IPS-20b (cell line): ENCODE measurements at regions not wholly inside any gene's neighbourhood (a gene's known extent, or its start where the extent isn't known, plus 50 kb on each side); places are given as distances from the start of the nearest gene placed in this dataset.
"Not testable (repeated sequence)": the region's sequence is repeated elsewhere in the genome, so short reads cannot be mapped to it uniquely, and the experiment has no call there.

ENCODE experiments used
- H3K27ac ChIP-seq: one replicate; pipeline ENCODE4 v1.5.1; 2013; ENCODE audit warnings: low read length
- H3K27me3 ChIP-seq: 2 replicates; pipeline ENCODE4 v1.6.1; 2013; ENCODE audit warnings: mild to moderate bottlenecking, low read length, inconsistent platforms; ENCODE audit not compliant: insufficient read depth
- H3K36me3 ChIP-seq: 2 replicates; pipeline ENCODE4 v1.6.1; 2013; ENCODE audit warnings: low read depth, mild to moderate bottlenecking, inconsistent platforms, low read length, moderate library complexity; ENCODE audit not compliant: insufficient read depth
- H3K4me1 ChIP-seq: 2 replicates; pipeline ENCODE4 v1.6.1; 2013; ENCODE audit warnings: mild to moderate bottlenecking, control low read depth, inconsistent platforms, low read length, moderate library complexity; ENCODE audit not compliant: insufficient read depth
- H3K4me3 ChIP-seq: 2 replicates; pipeline ENCODE4 v1.5.1; 2013; ENCODE audit warnings: mild to moderate bottlenecking, low read length, inconsistent platforms
- H3K9ac ChIP-seq: 2 replicates; pipeline ENCODE4 v1.6.1; 2013; ENCODE audit warnings: low read depth, mild to moderate bottlenecking, inconsistent platforms, low read length, moderate library complexity
- H3K9me3 ChIP-seq: 2 replicates; pipeline ENCODE4 v1.6.1; 2013; ENCODE audit warnings: mild to moderate bottlenecking, low read depth, low read length, inconsistent platforms; ENCODE audit not compliant: insufficient read depth

DNA sequence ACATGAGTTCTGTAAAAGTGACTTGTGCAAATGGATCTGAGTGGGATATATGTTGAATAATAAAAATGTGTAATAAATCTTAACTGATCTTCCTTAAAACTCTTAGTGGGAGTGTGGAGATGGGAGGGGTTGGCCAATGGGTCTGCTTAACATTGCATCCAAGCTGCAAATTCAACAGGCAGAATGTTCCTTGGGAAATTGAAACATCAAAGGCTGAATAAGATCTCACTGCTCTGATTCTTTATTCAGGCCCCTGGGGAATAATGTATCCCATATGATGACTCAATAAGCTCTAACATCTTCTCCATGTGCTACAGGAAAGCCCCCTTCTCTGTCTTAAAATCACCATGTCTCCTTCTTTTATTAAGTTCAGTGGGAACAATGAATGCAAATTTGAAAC lies 373.2 kb upstream of the PODXL start:
- no peak overlapping the region for H3K4me3 ChIP-seq
- no peaks in the 10 kb centered on the region for H3K36me3 ChIP-seq
- H3K9ac ChIP-seq: no peak overlapping the region
- H3K4me1 ChIP-seq: no peaks in the 10 kb centered on the region
- H3K27me3 ChIP-seq: peaks cover 5% of the 10 kb centered on the region; the same call in 1 of the 2 replicates
- H3K9me3 ChIP-seq: no peaks in the 10 kb centered on the region
- H3K27ac ChIP-seq: no peak overlapping the region

DNA sequence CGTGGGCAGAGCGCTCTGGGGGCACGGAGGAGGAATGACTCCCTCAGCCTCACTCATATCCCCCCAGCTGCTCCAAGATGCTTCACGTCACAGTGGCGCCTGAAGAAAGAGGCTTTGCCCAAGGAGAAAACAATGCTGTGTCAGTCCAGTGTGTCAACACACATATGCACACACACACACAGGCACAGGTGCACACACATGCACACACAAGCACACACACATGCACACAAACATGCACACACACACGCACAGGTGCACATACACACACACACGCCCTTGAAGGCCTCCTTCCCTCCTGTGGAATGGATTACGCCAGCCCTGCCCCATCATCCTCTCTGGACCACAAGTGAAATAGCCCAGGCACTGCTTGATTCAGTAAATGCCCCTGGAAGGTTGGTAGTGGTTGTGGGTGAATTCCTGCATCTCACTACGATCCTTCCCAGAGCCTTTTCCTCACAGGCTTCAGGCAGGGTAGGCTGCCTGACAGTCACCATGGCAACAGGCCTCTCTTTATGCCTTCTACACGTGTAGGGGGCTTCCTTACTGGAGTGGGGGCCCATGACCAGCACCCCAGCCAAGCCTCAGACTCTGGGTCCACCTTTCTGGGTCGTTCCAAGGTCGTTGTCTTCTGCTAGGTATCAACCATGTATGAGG lies 371.5 kb upstream of the PODXL start:
- Histone ChIP-seq H3K27me3 (peaks cover 5% of the 10 kb centered on the region; the same call in 1 of the 2 replicates), H3K9me3 (no peaks in the 10 kb centered on the region), H3K4me1 (no peaks in the 10 kb centered on the region), H3K4me3 (no peak overlapping the region), H3K27ac (no peak overlapping the region), H3K9ac (no peak overlapping the region), H3K36me3 (no peaks in the 10 kb centered on the region)

DNA sequence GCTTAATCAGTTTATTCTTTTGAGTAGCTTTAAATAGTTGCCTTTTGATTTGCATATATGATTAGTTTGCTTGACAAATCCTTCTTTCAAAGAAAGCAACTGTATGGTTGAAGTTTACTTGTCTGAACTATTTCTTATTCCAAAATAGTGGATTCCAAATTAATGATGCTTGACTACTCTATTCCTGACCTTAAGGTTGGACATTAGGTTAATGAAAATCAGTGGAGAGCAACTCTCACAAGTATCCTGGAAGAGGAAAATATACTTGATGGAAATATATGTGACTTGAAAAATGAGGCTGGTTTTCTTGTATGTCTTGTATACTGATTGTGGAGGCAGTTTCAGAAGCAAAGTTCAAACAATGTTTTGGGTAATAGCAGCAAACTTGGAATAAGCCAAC lies 369.2 kb upstream of the PODXL start:
- Histone ChIP-seq H3K36me3 (no peaks in the 10 kb centered on the region), H3K4me3 (no peak overlapping the region), H3K9ac (no peak overlapping the region), H3K27me3 (peaks cover 5% of the 10 kb centered on the region; the same call in 1 of the 2 replicates), H3K4me1 (no peaks in the 10 kb centered on the region), H3K9me3 (no peaks in the 10 kb centered on the region), H3K27ac (no peak overlapping the region)

DNA sequence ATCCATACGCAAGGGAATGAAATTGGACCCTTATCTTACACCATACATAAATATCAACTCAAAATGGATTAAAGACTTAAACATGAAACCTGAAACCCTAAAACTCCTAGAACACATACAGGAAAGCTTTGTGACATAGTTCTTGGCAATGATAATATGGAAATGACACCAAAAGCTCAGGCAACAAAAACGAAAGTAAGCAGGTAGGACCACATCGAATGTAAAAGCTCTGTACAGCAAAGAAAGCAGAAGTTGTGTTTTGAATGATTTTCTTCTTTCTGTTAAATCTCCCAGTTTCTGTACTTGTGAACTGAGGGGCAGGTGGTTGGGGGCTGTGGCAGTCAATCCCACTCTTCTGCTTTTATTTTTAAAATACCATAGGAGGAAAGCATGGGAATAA lies 368.4 kb upstream of the PODXL start:
- no peaks in the 10 kb centered on the region for H3K4me1 ChIP-seq
- peaks cover 2% of the 10 kb centered on the region; the same call in 1 of the 2 replicates for H3K27me3 ChIP-seq
- no peaks in the 10 kb centered on the region for H3K9me3 ChIP-seq
- no peak overlapping the region for H3K27ac ChIP-seq
- H3K36me3 ChIP-seq: no peaks in the 10 kb centered on the region
- H3K9ac ChIP-seq: no peak overlapping the region
- H3K4me3 ChIP-seq: no peak overlapping the region

DNA sequence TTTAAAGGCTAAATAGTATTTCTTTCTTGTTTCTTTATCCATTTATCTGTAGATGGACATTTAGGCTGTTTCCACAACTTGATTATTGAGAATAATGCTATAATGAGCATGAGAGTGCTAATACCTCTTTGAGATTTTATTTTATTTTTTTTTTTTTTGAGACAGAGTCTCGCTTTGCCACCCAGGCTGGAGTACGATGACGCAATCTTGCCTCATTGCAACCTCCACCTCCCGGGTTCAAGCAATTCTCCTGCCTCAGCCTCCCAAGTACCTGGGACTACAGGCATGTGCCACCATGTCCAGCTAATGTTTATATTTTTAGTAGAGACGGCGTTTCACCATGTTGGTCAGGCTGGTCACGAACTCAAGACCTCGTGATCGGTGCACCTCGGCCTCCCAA lies 366.5 kb upstream of the PODXL start:
- not testable (repeated sequence) for H3K9ac ChIP-seq, H3K36me3 ChIP-seq, H3K27me3 ChIP-seq, H3K9me3 ChIP-seq, H3K4me1 ChIP-seq, H3K27ac ChIP-seq, H3K4me3 ChIP-seq

DNA sequence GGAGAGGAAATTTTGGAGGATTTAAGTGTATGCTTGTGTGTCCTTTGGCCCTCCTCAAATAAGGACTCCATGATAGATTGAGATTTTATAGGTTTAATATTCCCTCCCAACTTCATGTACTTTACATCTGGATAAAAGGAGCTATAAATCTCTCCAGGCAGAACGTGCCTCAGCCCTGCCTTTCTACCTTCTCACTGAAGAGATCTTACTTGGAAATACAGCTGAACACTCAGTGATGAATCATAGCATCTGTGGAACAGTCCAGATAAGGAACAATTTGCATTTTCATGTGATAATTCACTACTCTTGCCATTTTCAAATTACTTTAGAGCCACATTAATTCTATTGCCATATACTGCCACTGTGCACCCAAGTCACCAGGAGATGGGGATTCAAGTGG lies 364.6 kb upstream of the PODXL start:
- H3K27ac ChIP-seq: no peak overlapping the region
- no peak overlapping the region for H3K4me3 ChIP-seq
- no peaks in the 10 kb centered on the region for H3K36me3 ChIP-seq
- H3K9ac ChIP-seq: no peak overlapping the region
- H3K9me3 ChIP-seq: no peaks in the 10 kb centered on the region
- no peaks in the 10 kb centered on the region for H3K4me1 ChIP-seq
- no peaks in the 10 kb centered on the region for H3K27me3 ChIP-seq

DNA sequence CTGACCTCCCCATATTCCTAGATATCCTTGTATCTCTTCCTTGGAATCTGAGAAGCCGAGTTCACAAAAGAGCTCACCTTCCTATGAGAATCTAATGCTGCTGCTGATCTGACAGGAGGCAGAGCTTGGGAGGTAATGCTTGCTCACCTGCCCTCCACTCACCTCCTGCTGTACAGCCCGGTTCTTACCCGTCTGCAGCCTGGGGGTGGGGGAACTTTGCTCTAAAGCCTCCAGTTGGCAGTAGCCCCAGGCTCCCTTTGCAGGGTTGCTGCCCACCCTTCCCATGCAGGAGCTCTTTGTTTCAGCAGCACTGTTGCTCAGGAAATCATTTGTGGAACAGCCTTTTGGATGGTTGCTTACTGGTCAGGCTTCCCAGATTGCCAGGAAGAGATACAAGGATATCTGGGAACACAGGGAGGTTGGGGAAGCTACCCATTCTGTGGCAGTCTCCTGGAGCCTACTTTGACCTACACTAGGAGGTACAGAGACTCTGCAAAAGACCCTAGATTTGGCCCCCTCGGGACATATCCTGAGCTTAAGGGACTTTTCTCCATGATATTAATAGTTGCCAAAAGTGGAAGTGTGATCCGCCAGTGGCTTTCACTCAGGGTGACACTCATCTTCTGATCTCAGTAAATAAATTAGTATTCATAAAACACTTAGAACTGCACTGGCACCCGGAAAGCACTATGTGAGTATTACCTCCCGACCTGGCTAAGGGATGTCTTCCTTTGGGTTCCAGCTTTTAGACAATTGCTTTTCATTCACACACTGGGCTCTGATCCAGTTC lies 363.7 kb upstream of the PODXL start:
- Histone ChIP-seq H3K9ac (no peak overlapping the region), H3K36me3 (no peaks in the 10 kb centered on the region), H3K4me1 (no peaks in the 10 kb centered on the region), H3K9me3 (no peaks in the 10 kb centered on the region), H3K27ac (no peak overlapping the region), H3K27me3 (no peaks in the 10 kb centered on the region), H3K4me3 (no peak overlapping the region)

DNA sequence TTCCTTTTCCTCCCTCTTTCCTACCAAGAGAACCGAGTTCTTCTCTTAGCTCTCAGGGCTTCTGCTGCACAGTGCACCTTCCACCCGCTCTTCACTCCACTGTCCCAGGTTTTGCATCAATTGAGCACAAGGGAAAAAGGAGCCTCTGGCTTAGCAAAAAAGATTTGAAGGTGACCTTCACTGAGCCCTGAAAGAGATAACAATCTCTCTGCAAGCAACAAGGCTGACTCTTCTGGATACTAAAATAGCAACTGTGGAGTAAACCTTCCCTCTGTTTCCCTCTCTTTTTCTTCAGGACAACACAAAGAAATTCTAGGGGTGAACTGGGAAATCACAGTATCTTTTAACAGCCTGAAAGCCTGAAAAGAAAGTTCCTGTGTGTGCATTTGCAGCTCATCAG lies 354.7 kb upstream of the PODXL start:
- Histone ChIP-seq H3K36me3 (no peaks in the 10 kb centered on the region), H3K4me3 (no peak overlapping the region), H3K27ac (no peak overlapping the region), H3K27me3 (peaks cover 73% of the 10 kb centered on the region), H3K9me3 (peaks cover 5% of the 10 kb centered on the region), H3K9ac (no peak overlapping the region), H3K4me1 (no peaks in the 10 kb centered on the region)

DNA sequence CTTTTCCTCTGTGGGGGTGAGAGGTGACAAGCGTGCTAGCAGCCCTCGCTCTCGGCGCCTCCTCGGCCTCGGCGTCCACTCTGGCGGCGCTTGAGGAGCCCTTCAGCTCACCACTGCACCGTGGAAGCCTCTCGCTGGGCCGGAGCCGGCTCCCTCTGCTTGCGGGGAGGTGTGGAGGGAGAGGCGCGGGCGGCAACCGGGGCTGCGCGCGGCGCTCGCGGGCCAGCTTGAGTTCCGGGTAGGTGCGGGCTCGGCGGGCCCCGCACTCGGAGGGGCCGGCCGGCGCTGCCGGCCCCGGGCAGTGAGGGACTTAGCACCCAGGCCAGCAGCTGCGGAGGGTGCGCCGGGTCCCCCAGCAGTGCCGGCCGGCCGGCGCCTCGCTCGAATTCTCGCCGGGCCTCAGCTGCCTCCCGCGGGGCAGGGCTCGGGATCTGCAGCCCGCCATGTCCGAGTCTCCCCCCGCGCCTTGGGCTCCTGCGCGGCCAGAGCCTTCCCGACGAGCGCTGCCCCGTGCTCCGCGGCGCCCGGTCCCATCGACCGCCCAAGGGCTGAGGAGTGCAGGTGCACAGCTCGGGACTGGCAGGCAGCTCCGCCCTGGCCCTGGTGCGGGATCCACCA lies 352.8 kb upstream of the PODXL start:
- Histone ChIP-seq H3K27ac (no peak overlapping the region), H3K9ac (no peak overlapping the region), H3K36me3 (no peaks in the 10 kb centered on the region), H3K27me3 (peaks cover 88% of the 10 kb centered on the region), H3K9me3 (peaks cover 5% of the 10 kb centered on the region), H3K4me3 (peak overlapping the region; percentile 57; the same call in 1 of the 2 replicates), H3K4me1 (no peaks in the 10 kb centered on the region)

DNA sequence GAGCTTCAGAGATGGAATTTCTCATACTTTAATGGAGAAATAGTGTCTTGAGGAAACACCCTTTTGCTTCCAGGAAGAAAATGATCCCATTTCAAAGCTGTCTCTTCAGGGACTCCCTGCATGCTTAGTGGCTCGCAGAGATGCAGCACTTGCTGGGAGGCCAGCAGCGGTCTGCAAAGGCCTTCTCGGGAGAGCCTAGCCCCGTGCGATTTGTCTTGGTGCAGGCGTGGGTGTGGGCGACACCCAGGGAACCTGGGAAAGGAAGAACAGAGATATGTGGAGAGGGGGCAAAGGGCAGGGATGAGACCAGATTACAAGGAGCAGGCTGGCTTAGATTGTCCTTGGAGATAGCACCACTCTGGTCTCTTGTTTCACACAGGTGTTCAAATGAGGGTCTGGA lies 352.3 kb upstream of the PODXL start:
- Histone ChIP-seq H3K4me1 (no peaks in the 10 kb centered on the region), H3K36me3 (no peaks in the 10 kb centered on the region), H3K27me3 (peaks cover 88% of the 10 kb centered on the region), H3K9me3 (peaks cover 5% of the 10 kb centered on the region), H3K27ac (no peak overlapping the region), H3K4me3 (peak overlapping the region; percentile 57; the same call in 1 of the 2 replicates), H3K9ac (no peak overlapping the region)

DNA sequence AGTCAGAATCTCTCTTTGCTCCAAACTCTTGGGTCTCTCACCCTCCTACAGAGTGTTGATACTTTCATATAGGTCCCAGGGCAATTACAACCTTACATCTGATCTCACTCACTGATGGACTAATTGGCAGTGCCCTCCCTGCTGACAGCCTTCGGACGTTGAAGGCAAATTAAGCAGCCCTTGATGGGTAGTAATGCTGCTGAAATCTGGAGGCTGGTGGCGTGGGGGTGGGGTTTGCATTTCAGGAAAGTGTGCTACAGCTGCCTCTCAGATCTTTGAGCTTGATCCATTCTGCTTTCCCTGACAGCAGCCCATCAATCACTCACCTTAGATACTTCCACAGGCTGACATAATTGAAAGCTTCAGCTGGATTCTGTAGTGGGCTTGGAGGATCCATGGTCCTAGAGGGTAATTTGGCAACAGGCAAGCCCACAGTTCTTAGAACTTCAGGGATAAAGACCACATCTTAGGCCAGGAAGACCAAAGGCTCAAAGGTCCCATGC lies 349.1 kb upstream of the PODXL start:
- Histone ChIP-seq H3K4me3 (no peak overlapping the region), H3K4me1 (no peaks in the 10 kb centered on the region), H3K27ac (no peak overlapping the region), H3K9ac (no peak overlapping the region), H3K9me3 (peaks cover 5% of the 10 kb centered on the region; the same call in 1 of the 2 replicates), H3K27me3 (peaks cover 65% of the 10 kb centered on the region), H3K36me3 (no peaks in the 10 kb centered on the region)
